ENCODE measurements at regions not wholly inside any gene's neighbourhood (a gene's known extent, or its start where the extent isn't known, plus 50 kb on each side); places are given as distances from the start of the nearest gene placed in this dataset.

- Mint-ChIP-seq H3K27me3 (ENCODE audit: low read depth) (peaks cover 5% of the 10 kb centered on the region), H3K27ac (no peak overlapping the region), H3K36me3 (ENCODE audit: insufficient read depth in 1 of 3, low read depth in 3 of 3) (peaks cover 0 to 2% (median 0%) of the 10 kb centered on the region in 3 experiments; a peak in 1 of 7 replicates), H3K9me3 (peaks cover 0 to 8% of the 10 kb centered on the region in 2 experiments; a peak in 3 of 5 replicates), H3K4me3 (no peak overlapping the region), H3K4me1 (peaks cover 8 to 14% of the 10 kb centered on the region in 2 experiments)
- H3K14ac ChIP-seq (ENCODE audit: insufficient read depth, low read length), result no peak overlapping the region
- no peaks in the 10 kb centered on the region for H3K23me2 ChIP-seq (ENCODE audit: insufficient read length, low read depth, low read length, poor library complexity, severe bottlenecking)
- H3K4me1 ChIP-seq (ENCODE audit: insufficient read depth, low read length), result no peaks in the 10 kb centered on the region; the same call in 1 of the 2 replicates
- no peak overlapping the region for H3K4ac ChIP-seq (ENCODE audit: low read depth, low read length)
- no peak overlapping the region for H2BK15ac ChIP-seq (ENCODE audit: low read depth, low read length)
- H3T11ph ChIP-seq (ENCODE audit: low read length), result no peak overlapping the region
- H3K23ac ChIP-seq (ENCODE audit: insufficient read length, low read depth, low read length), result no peak overlapping the region
- no peak overlapping the region for H4K5ac ChIP-seq (ENCODE audit: insufficient read length, low read depth, low read length)
- no peak for TF ChIP-seq CTCF (conservative IDR thresholded peaks at IDR 0.05)
- no peak overlapping the region for H2BK5ac ChIP-seq (ENCODE audit: insufficient read length, low read length)
- no peak overlapping the region for H2BK120ac ChIP-seq (ENCODE audit: low read depth, low read length, poor library complexity, severe bottlenecking)
- DNase-seq, result no peak
- no peaks in the 10 kb centered on the region for H3K27me3 ChIP-seq (ENCODE audit: insufficient read depth, low read length)
- H2BK20ac ChIP-seq (ENCODE audit: low read depth, low read length, poor library complexity, severe bottlenecking), result no peak overlapping the region
- no peak overlapping the region for H2AFZ ChIP-seq (ENCODE audit: low read length)
- no peak overlapping the region for H4K8ac ChIP-seq (replicated peaks; ENCODE audit: insufficient read length, low read depth, low read length)
- H4K91ac ChIP-seq (ENCODE audit: insufficient read length, low read depth, low read length), result no peak overlapping the region
- 100% methylated on average over 2 of the region's 19 CpGs for WGBS (ENCODE audit: extremely low coverage, insufficient read length, low lambda C conversion rate)
- no peak overlapping the region for H3K27ac ChIP-seq (ENCODE audit: insufficient read length, low read depth, low read length)
- no peaks in the 10 kb centered on the region for H4K20me1 ChIP-seq (ENCODE audit: control insufficient read depth, insufficient read depth, insufficient read length)
- H3K56ac ChIP-seq (ENCODE audit: insufficient read length, low read depth, low read length), result no peak overlapping the region
- no peak overlapping the region for H3K18ac ChIP-seq (ENCODE audit: insufficient read length, low read depth, low read length)
- no peak overlapping the region for H3K9ac ChIP-seq (ENCODE audit: extremely low read depth, insufficient read length, low read length)
- H3K79me1 ChIP-seq (ENCODE audit: insufficient read depth, low read depth, low read length, poor library complexity, severe bottlenecking), result no peaks in the 10 kb centered on the region
- H2AK5ac ChIP-seq (ENCODE audit: insufficient read length, low read length), result no peak overlapping the region
- H2BK12ac ChIP-seq (ENCODE audit: insufficient read length, low read depth, low read length), result no peak overlapping the region
- H3K4me2 ChIP-seq (ENCODE audit: insufficient read depth, insufficient read length, low read length), result no peak overlapping the region
- no peaks in the 10 kb centered on the region for H3K9me3 ChIP-seq (ENCODE audit: control insufficient read depth, low read depth, low read length)
- H3K79me2 ChIP-seq (ENCODE audit: insufficient read depth, low read length), result no peaks in the 10 kb centered on the region
Observed at GRCh38 chr12:116483959-116484750, 75.0 kb upstream of the MAP1LC3B2 start.
